H1 (cell line): ENCODE measurements at regions not wholly inside any gene's neighbourhood (a gene's known extent, or its start where the extent isn't known, plus 50 kb on each side); places are given as distances from the start of the nearest gene placed in this dataset.

ENCODE experiments used
- CTCF ChIA-PET: fragments of 300-600 bp; sonication (Branson Sonifier 250); formaldehyde crosslinking; loops from one replicate; lab custom pipeline; 2021; ENCODE audit not compliant: partially characterized antibody; lab: Charles Lee
- POLR2A ChIA-PET: fragments of 300-600 bp; sonication (Branson Sonifier 250); formaldehyde crosslinking; loops from one replicate; lab custom pipeline; 2021; ENCODE audit warnings: inconsistent platforms; ENCODE audit not compliant: partially characterized antibody; lab: Charles Lee
- DNase-seq, 2 experiments: peaks; one replicate each; pipeline versions ENCODE4 v3.0.0 to v3.0.0-alpha.2; 2010 to 2022; ENCODE audit warnings: low spot score in 2 of 2, low read depth in 1 of 2, mixed read lengths in 1 of 2
- FAIRE-seq: peaks from 2 replicates; lab custom pipeline; 2011; peaks lifted over from hg19 to GRCh38; lab: Jason Lieb, UNC
- H2AFZ ChIP-seq: 2 replicates; pipeline ENCODE4 v1.8.1; 2012; ENCODE audit warnings: low read length, inconsistent platforms
- H2AK5ac ChIP-seq: 2 replicates; pipeline ENCODE4 v1.6.1; 2013; ENCODE audit warnings: low read depth, low read length
- H2BK120ac ChIP-seq: replicated peaks from 2 replicates; pipeline ENCODE3; 2013; ENCODE audit warnings: low read depth, low read length, inconsistent platforms
- H2BK12ac ChIP-seq: 2 replicates; pipeline ENCODE4 v1.6.1; 2013; ENCODE audit warnings: low read depth, low read length
- H2BK15ac ChIP-seq: 2 replicates; pipeline ENCODE4 v1.6.1; 2013; ENCODE audit warnings: low read length
- H2BK20ac ChIP-seq: 2 replicates; pipeline ENCODE4 v1.6.1; 2013; ENCODE audit warnings: low read length
- H2BK5ac ChIP-seq: 2 replicates; pipeline ENCODE4 v1.6.1; 2013; ENCODE audit warnings: low read depth, low read length
- H3K14ac ChIP-seq: 2 replicates; pipeline ENCODE4 v1.6.1; 2013; ENCODE audit warnings: inconsistent platforms; ENCODE audit not compliant: insufficient read length
- H3K18ac ChIP-seq: 2 replicates; pipeline ENCODE4 v1.6.1; 2013; ENCODE audit warnings: low read length; ENCODE audit errors: extremely low read depth
- H3K23ac ChIP-seq: 2 replicates; pipeline ENCODE4 v1.6.1; 2013; ENCODE audit warnings: inconsistent platforms; ENCODE audit not compliant: insufficient read length
- H3K23me2 ChIP-seq: 2 replicates; pipeline ENCODE4 v1.6.1; 2013; ENCODE audit warnings: low read depth, low read length
- H3K27ac ChIP-seq: 2 replicates; pipeline ENCODE4 v1.6.1; 2011; ENCODE audit warnings: low read depth, low read length, inconsistent platforms
- H3K27me3 ChIP-seq, 4 experiments: replicated peaks in 1 of 4; 1 replicate in 1 of 4; 2 replicates in 3 of 4; pipeline versions ENCODE4 v1.6.1 to v1.8.1; 2011 to 2013; ENCODE audit warnings: low read length in 3 of 4, mild to moderate bottlenecking in 3 of 4, inconsistent platforms in 2 of 4, mixed read lengths in 2 of 4, moderate library complexity in 1 of 4; ENCODE audit not compliant: control insufficient read depth in 3 of 4, insufficient read depth in 3 of 4; ENCODE audit errors: extremely low read depth in 1 of 4
- H3K36me3 ChIP-seq, 4 experiments: 2 replicates each; pipeline versions ENCODE4 v1.6.1 to v1.8.1; 2011 to 2013; ENCODE audit warnings: mild to moderate bottlenecking in 4 of 4, low read length in 3 of 4, moderate library complexity in 2 of 4, control low read depth in 1 of 4, inconsistent platforms in 1 of 4; ENCODE audit not compliant: insufficient read depth in 4 of 4, control insufficient read depth in 2 of 4
- H3K4ac ChIP-seq: replicated peaks from 2 replicates; pipeline ENCODE3; 2013; ENCODE audit warnings: low read length, low read depth, mixed read lengths, inconsistent platforms; ENCODE audit not compliant: insufficient read length
- H3K4me1 ChIP-seq, 4 experiments: replicated peaks in 1 of 4; 1 replicate in 1 of 4; 2 replicates in 3 of 4; pipeline versions ENCODE4 v1.6.1 to v1.8.1; 2011 to 2013; ENCODE audit warnings: low read length in 3 of 4, inconsistent platforms in 2 of 4, mixed read lengths in 1 of 4; ENCODE audit not compliant: insufficient read depth in 4 of 4, control insufficient read depth in 3 of 4
- H3K4me2 ChIP-seq, 2 experiments: 2 replicates each; pipeline versions ENCODE4 v1.6.1 to v1.8.1; 2011 to 2013; ENCODE audit warnings: low read depth in 2 of 2, low read length in 2 of 2, control low read depth in 1 of 2, inconsistent platforms in 1 of 2, mild to moderate bottlenecking in 1 of 2; ENCODE audit not compliant: insufficient read depth in 1 of 2
- H3K4me3 ChIP-seq, 4 experiments: fragments of 200-600, 300-600 bp in 1 of 4; sonication (generic), shearing (Covaris generic), sonication (Bioruptor Twin) in 1 of 4; 2 replicates each; pipeline versions ENCODE4 v1.5.1 to v1.8.1; 2011 to 2016; ENCODE audit warnings: low read length in 4 of 4, low read depth in 3 of 4, control low read depth in 2 of 4, inconsistent platforms in 2 of 4, mild to moderate bottlenecking in 2 of 4, mixed read lengths in 1 of 4, moderate library complexity in 1 of 4; ENCODE audit not compliant: insufficient read depth in 2 of 4; ENCODE audit errors: extremely low read depth in 1 of 4
- H3K56ac ChIP-seq: replicated peaks from 2 replicates; pipeline ENCODE3; 2013; ENCODE audit warnings: low read depth, mild to moderate bottlenecking, mixed read lengths, low read length, inconsistent platforms; ENCODE audit not compliant: insufficient read length
- H3K79me1 ChIP-seq: 2 replicates; pipeline ENCODE4 v1.6.1; 2013; ENCODE audit warnings: low read depth, low read length, control low read depth
- H3K79me2 ChIP-seq, 2 experiments: 2 replicates each; pipeline versions ENCODE4 v1.6.1 to v1.8.1; 2012 to 2013; ENCODE audit warnings: low read length in 2 of 2, mild to moderate bottlenecking in 2 of 2, inconsistent platforms in 1 of 2; ENCODE audit not compliant: insufficient read depth in 2 of 2, control insufficient read depth in 1 of 2
- H3K9ac ChIP-seq, 4 experiments: replicated peaks in 1 of 4; 1 replicate in 1 of 4; 2 replicates in 3 of 4; pipeline versions ENCODE4 v1.6.1 to v1.8.1; 2011 to 2013; ENCODE audit warnings: low read depth in 3 of 4, low read length in 3 of 4, control low read depth in 2 of 4, mild to moderate bottlenecking in 2 of 4, moderate library complexity in 2 of 4, inconsistent platforms in 1 of 4; ENCODE audit errors: extremely low read depth in 1 of 4
- H3K9me3 ChIP-seq, 2 experiments: 2 replicates each; pipeline versions ENCODE4 v1.6.1 to v1.8.1; 2012 to 2013; ENCODE audit warnings: mild to moderate bottlenecking in 2 of 2, moderate library complexity in 2 of 2, control low read depth in 1 of 2, inconsistent platforms in 1 of 2, low read depth in 1 of 2, low read length in 1 of 2, mixed read lengths in 1 of 2; ENCODE audit not compliant: insufficient read depth in 2 of 2
- H4K20me1 ChIP-seq, 2 experiments: replicated peaks in 1 of 2; 2 replicates each; pipeline versions ENCODE3 to v1.8.1; 2011 to 2013; ENCODE audit warnings: inconsistent platforms in 2 of 2, low read length in 2 of 2, mild to moderate bottlenecking in 1 of 2; ENCODE audit not compliant: insufficient read depth in 2 of 2, control insufficient read depth in 1 of 2
- H4K5ac ChIP-seq: 2 replicates; pipeline ENCODE4 v1.6.1; 2013; ENCODE audit warnings: low read length, low read depth, mixed read lengths, inconsistent platforms; ENCODE audit not compliant: insufficient read length
- H4K8ac ChIP-seq: 2 replicates; pipeline ENCODE4 v1.8.0; 2013; ENCODE audit warnings: mild to moderate bottlenecking, moderate library complexity, low read length, inconsistent platforms; ENCODE audit not compliant: insufficient read depth; ENCODE audit errors: extremely low read depth
- H4K91ac ChIP-seq: replicated peaks from 2 replicates; pipeline ENCODE3; 2013; ENCODE audit warnings: low read length, mixed read lengths, inconsistent platforms; ENCODE audit not compliant: insufficient read length
- BCL11A ChIP-seq, 2 experiments: IDR thresholded peaks; one replicate each; pipeline ENCODE4 v1.6.1; 2011; ENCODE audit warnings: low read depth in 2 of 2, low read length in 2 of 2, mild to moderate bottlenecking in 2 of 2
- CBX8 ChIP-seq: fragments of 300-800, 300-1000 bp; sonication (generic); IDR thresholded peaks from 2 replicates; pipeline ENCODE4 v1.7.1; 2016; ENCODE audit warnings: low read depth, low read length, borderline replicate concordance
- CREB1 ChIP-seq: IDR thresholded peaks from 2 replicates; pipeline ENCODE4 v1.6.1; 2012; ENCODE audit warnings: inconsistent platforms
- E2F6 ChIP-seq: IDR thresholded peaks from 2 replicates; pipeline ENCODE4 v1.6.1; 2012; ENCODE audit warnings: inconsistent platforms
- EP300 ChIP-seq, 2 experiments: IDR thresholded peaks; 1 replicate in 1 of 2; 2 replicates in 1 of 2; pipeline ENCODE4 v1.6.1; 2011 to 2012; ENCODE audit warnings: low read depth in 2 of 2, low read length in 2 of 2, mild to moderate bottlenecking in 2 of 2, borderline replicate concordance in 1 of 2, inconsistent platforms in 1 of 2, moderate library complexity in 1 of 2
- NRF1 ChIP-seq: IDR thresholded peaks from 2 replicates; pipeline ENCODE4 v1.6.1; 2011; ENCODE audit warnings: mild to moderate bottlenecking, low read depth, low read length, improper control_type of control experiment
- RBBP5 ChIP-seq: IDR thresholded peaks from 2 replicates; pipeline ENCODE4 v1.7.1; 2012; ENCODE audit warnings: low read depth, mild to moderate bottlenecking, inconsistent platforms, low read length, moderate library complexity, borderline replicate concordance
- TAF1 ChIP-seq: IDR thresholded peaks from 2 replicates; pipeline ENCODE4 v1.6.1; 2011; ENCODE audit warnings: mild to moderate bottlenecking, low read depth, low read length
- WGBS, 2 experiments: shearing (Covaris generic) in 1 of 2; methylation state at CpG; one replicate each; pipeline versions ENCODE4 v1.1.6 to v1.1.7; 2013 to 2015; ENCODE audit warnings: low lambda C conversion rate in 2 of 2, mixed read lengths in 2 of 2, inconsistent platforms in 1 of 2, low coverage in 1 of 2, missing lambda C conversion rate in 1 of 2; ENCODE audit not compliant: insufficient replicate concordance in 2 of 2, insufficient coverage in 1 of 2, insufficient read length in 1 of 2; ENCODE audit errors: extremely low coverage in 1 of 2, missing lambda C conversion rate in 1 of 2; 5-methylcytosine and 5-hydroxymethylcytosine counted together

GRCh38 chr13:87814403-87814802 lies 143.2 kb downstream of the SLITRK5 start:
- Histone ChIP-seq H3K9me3 (no peaks in the 10 kb centered on the region), H3K27me3 (no peaks in the 10 kb centered on the region), H3K18ac (no peak overlapping the region), H3K4me2 (no peak overlapping the region), H4K91ac (no peak overlapping the region), H2AK5ac (no peak overlapping the region), H3K4ac (no peak overlapping the region), H3K23ac (no peak overlapping the region), H3K56ac (no peak overlapping the region), H2BK120ac (no peak overlapping the region), H4K20me1 (no peaks in the 10 kb centered on the region), H4K8ac (no peak overlapping the region), H2BK20ac (no peak overlapping the region), H3K79me1 (no peaks in the 10 kb centered on the region), H3K4me1 (no peaks in the 10 kb centered on the region), H3K27ac (no peak overlapping the region), H3K79me2 (no peaks in the 10 kb centered on the region), H3K9ac (no peak overlapping the region), H2BK15ac (no peak overlapping the region), H3K4me3 (no peak overlapping the region), H2AFZ (no peak overlapping the region), H3K14ac (no peak overlapping the region), H2BK12ac (no peak overlapping the region), H3K36me3 (no peaks in the 10 kb centered on the region), H2BK5ac (no peak overlapping the region), H3K23me2 (no peaks in the 10 kb centered on the region), H4K5ac (no peak overlapping the region)
- FAIRE-seq (no peak), DNase-seq (no peak)
- ChIA-PET CTCF (no interaction called here), POLR2A (no interaction called here)
- WGBS, 2 experiments = 77% methylated on average over 3 of the region's 3 CpGs; no CpG with 5 or more reads in 1 of the 2 experiments
- TF ChIP-seq BCL11A (IDR thresholded peaks at IDR 0.05; ENCODE audit: low read depth in 2 of 2, low read length in 2 of 2) = no peak
- no peak for TF ChIP-seq CBX8
- no peak for TF ChIP-seq TAF1
- no peak for TF ChIP-seq EP300 (IDR thresholded peaks at IDR 0.05; ENCODE audit: borderline replicate concordance in 1 of 2, low read depth in 2 of 2, low read length in 2 of 2)
- TF ChIP-seq NRF1 = no peak
- TF ChIP-seq CREB1 = no peak
- TF ChIP-seq E2F6 = no peak
- TF ChIP-seq RBBP5 = no peak
